Panc1 (cell line): ENCODE measurements at regions not wholly inside any gene's neighbourhood (a gene's known extent, or its start where the extent isn't known, plus 50 kb on each side); places are given as distances from the start of the nearest gene placed in this dataset.

Source experiments
- POLR2AphosphoS5 ChIP-seq: IDR thresholded peaks from 2 replicates; pipeline ENCODE4 v1.6.1; 2012; ENCODE audit warnings: mild to moderate bottlenecking, low read depth, low read length, moderate library complexity
- SIN3A ChIP-seq: IDR thresholded peaks from 2 replicates; pipeline ENCODE4 v1.6.1; 2012; ENCODE audit warnings: low read depth, mild to moderate bottlenecking, low read length, moderate library complexity, borderline replicate concordance; ENCODE audit not compliant: insufficient read depth
- TF ChIP-seq, protein P1 (sequence below): fragments of 450-650 bp; IDR thresholded peaks from 2 replicates; pipeline ENCODE4 v1.5.1; 2017; ENCODE audit warnings: mild to moderate bottlenecking

DNA sequence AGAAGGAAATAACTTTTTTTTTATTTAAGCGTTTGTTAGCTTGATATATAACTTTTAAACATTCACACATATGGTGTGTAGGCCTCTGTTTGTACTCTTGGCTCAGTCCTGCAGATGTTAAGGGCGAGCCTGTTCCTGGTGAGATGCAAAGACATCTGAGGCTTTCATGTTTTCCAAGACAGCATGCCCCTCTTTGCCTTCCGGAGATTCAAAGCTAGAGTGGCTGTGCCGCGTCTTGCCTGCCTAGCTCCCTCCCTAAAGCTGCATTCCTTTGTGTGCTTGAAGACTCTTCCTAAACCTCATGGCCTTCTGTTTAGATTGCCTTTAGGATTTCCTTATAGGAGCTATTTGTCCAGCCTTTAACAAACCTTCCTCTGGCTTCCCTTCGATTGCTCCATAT lies 67.1 kb downstream of the MID1IP1 start:
- TF ChIP-seq, protein P1, sequence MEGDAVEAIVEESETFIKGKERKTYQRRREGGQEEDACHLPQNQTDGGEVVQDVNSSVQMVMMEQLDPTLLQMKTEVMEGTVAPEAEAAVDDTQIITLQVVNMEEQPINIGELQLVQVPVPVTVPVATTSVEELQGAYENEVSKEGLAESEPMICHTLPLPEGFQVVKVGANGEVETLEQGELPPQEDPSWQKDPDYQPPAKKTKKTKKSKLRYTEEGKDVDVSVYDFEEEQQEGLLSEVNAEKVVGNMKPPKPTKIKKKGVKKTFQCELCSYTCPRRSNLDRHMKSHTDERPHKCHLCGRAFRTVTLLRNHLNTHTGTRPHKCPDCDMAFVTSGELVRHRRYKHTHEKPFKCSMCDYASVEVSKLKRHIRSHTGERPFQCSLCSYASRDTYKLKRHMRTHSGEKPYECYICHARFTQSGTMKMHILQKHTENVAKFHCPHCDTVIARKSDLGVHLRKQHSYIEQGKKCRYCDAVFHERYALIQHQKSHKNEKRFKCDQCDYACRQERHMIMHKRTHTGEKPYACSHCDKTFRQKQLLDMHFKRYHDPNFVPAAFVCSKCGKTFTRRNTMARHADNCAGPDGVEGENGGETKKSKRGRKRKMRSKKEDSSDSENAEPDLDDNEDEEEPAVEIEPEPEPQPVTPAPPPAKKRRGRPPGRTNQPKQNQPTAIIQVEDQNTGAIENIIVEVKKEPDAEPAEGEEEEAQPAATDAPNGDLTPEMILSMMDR = no peak
- TF ChIP-seq POLR2AphosphoS5 (no peak), SIN3A (no peak)
